GM10266 (cell line): ENCODE measurements at regions not wholly inside any gene's neighbourhood (a gene's known extent, or its start where the extent isn't known, plus 50 kb on each side); places are given as distances from the start of the nearest gene placed in this dataset.

Source experiments
- DNase-seq: peaks from one replicate; pipeline ENCODE4 v3.0.0; 2012; ENCODE audit errors: extremely low spot score
- CTCF ChIP-seq: IDR thresholded peaks from 2 replicates; pipeline ENCODE4 v1.5.1; 2012; ENCODE audit warnings: mild to moderate bottlenecking, low read depth; ENCODE audit not compliant: control insufficient read depth, insufficient read depth; ENCODE audit errors: missing control alignments

- no peak for DNase-seq
- TF ChIP-seq CTCF, result no peak
Observed at GRCh38 chr13:107456431-107456830, 758.9 kb downstream of the LIG4 start.

DNA sequence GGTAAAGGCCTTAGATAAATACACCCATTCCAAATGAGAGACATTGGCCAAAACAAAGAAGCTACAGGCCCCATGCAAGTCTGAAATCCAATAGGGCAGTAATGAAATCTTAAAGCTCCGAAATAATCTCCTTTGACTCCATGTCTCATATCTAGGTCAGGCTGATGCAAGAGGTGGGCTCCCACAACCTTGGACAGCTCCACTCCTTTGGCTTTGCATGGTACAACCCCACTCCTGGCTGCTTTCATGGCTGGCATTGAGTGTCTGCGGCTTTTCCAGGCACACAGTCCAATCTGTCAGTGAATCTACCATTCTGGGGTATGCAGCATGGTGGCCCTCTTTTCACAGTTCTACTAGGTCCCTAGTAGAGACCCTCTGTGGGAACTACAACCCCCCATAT lies 762.5 kb downstream of the LIG4 start:
- no peak for TF ChIP-seq CTCF
- DNase-seq, result no peak

GRCh38 chr13:107450931-107451330 lies 764.4 kb downstream of the LIG4 start:
- no peak for DNase-seq

GRCh38 chr13:107450431-107450830 lies 764.9 kb downstream of the LIG4 start:
- TF ChIP-seq CTCF, result no peak
- no peak for DNase-seq

More at GRCh38 chr13:107450931-107451330, 764.4 kb downstream of the LIG4 start:
- TF ChIP-seq CTCF, result no peak

DNA sequence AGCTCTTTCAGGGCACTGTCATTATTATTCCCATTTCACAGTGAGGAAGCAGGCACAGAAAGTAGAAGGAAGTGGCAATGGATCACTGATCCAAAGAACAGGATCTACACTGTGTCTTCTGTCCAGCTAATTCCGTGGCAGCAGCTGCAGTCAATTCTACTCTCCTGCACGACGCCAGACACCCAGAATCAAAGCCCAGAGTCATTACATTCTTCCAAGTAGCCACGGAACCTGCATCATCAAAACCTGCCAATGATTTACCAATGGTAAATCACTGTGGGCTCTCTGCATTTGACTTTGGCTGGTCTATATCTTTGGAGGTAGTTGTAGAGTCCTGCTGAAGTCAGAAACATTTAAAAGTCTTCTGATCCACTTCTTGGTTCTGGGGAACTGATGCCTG lies 767.7 kb downstream of the LIG4 start:
- no peak for DNase-seq
- no peak for TF ChIP-seq CTCF

- no peak for TF ChIP-seq CTCF
- no peak for DNase-seq
Observed at GRCh38 chr13:107441279-107441678, 774.1 kb downstream of the LIG4 start.

DNA sequence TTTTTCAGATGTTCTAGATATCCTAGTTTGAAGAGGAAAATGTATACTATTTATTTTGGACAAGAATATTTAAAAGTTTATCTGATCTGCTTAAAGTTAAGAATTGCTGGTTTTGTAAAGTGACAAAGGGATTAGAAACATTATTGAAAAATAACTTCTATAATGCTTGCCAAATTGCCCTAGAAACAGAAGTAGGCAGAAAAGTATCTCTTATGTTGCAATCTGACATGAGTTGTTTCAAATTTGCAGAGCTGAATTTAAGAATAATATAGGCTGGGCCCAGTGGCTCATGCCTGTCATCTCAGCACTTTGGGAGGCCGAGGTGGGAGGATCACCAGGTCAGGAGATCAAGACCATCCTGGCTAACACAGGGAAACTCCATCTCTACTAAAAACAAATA lies 777.1 kb downstream of the LIG4 start:
- DNase-seq, result no peak
- TF ChIP-seq CTCF, result no peak

- TF ChIP-seq CTCF, result no peak
- no peak for DNase-seq
Observed at GRCh38 chr13:107434347-107434746, 781.0 kb downstream of the LIG4 start.
